ENCODE measurements at regions not wholly inside any gene's neighbourhood (a gene's known extent, or its start where the extent isn't known, plus 50 kb on each side); places are given as distances from the start of the nearest gene placed in this dataset.

- no peaks in the 10 kb centered on the region for H3K79me2 ChIP-seq (replicated peaks; ENCODE audit: insufficient read depth)
- ATAC-seq (no peak), DNase-seq (ENCODE audit: low spot score) (no peak)
- Mint-ChIP-seq H3K27me3 (ENCODE audit: insufficient read depth, low read depth, poor library complexity) (peaks cover 2% of the 10 kb centered on the region), H3K9me3 (no peaks in the 10 kb centered on the region), H3K27ac (no peak overlapping the region), H3K4me1 (peaks cover 9% of the 10 kb centered on the region; the same call in 2 of the 3 replicates), H3K4me3 (no peak overlapping the region), H3K36me3 (ENCODE audit: low read depth) (no peaks in the 10 kb centered on the region)
- 0 out of 2 replicates have a peak, but pooled peaks cover 5% of the 10 kb centered on the region for H3K4me1 ChIP-seq (ENCODE audit: insufficient read depth)
- no peak overlapping the region for H3K27ac ChIP-seq (ENCODE audit: low read depth)
- H3K4me2 ChIP-seq = no peak overlapping the region
- no peaks in the 10 kb centered on the region for H3K36me3 ChIP-seq (ENCODE audit: insufficient read depth)
- no peak for TF ChIP-seq ETS1 (IDR thresholded peaks at IDR 0.05)
- no peak for TF ChIP-seq STAT1 (IDR thresholded peaks at IDR 0.05; ENCODE audit: unreplicated experiment)
- TF ChIP-seq, protein P1, sequence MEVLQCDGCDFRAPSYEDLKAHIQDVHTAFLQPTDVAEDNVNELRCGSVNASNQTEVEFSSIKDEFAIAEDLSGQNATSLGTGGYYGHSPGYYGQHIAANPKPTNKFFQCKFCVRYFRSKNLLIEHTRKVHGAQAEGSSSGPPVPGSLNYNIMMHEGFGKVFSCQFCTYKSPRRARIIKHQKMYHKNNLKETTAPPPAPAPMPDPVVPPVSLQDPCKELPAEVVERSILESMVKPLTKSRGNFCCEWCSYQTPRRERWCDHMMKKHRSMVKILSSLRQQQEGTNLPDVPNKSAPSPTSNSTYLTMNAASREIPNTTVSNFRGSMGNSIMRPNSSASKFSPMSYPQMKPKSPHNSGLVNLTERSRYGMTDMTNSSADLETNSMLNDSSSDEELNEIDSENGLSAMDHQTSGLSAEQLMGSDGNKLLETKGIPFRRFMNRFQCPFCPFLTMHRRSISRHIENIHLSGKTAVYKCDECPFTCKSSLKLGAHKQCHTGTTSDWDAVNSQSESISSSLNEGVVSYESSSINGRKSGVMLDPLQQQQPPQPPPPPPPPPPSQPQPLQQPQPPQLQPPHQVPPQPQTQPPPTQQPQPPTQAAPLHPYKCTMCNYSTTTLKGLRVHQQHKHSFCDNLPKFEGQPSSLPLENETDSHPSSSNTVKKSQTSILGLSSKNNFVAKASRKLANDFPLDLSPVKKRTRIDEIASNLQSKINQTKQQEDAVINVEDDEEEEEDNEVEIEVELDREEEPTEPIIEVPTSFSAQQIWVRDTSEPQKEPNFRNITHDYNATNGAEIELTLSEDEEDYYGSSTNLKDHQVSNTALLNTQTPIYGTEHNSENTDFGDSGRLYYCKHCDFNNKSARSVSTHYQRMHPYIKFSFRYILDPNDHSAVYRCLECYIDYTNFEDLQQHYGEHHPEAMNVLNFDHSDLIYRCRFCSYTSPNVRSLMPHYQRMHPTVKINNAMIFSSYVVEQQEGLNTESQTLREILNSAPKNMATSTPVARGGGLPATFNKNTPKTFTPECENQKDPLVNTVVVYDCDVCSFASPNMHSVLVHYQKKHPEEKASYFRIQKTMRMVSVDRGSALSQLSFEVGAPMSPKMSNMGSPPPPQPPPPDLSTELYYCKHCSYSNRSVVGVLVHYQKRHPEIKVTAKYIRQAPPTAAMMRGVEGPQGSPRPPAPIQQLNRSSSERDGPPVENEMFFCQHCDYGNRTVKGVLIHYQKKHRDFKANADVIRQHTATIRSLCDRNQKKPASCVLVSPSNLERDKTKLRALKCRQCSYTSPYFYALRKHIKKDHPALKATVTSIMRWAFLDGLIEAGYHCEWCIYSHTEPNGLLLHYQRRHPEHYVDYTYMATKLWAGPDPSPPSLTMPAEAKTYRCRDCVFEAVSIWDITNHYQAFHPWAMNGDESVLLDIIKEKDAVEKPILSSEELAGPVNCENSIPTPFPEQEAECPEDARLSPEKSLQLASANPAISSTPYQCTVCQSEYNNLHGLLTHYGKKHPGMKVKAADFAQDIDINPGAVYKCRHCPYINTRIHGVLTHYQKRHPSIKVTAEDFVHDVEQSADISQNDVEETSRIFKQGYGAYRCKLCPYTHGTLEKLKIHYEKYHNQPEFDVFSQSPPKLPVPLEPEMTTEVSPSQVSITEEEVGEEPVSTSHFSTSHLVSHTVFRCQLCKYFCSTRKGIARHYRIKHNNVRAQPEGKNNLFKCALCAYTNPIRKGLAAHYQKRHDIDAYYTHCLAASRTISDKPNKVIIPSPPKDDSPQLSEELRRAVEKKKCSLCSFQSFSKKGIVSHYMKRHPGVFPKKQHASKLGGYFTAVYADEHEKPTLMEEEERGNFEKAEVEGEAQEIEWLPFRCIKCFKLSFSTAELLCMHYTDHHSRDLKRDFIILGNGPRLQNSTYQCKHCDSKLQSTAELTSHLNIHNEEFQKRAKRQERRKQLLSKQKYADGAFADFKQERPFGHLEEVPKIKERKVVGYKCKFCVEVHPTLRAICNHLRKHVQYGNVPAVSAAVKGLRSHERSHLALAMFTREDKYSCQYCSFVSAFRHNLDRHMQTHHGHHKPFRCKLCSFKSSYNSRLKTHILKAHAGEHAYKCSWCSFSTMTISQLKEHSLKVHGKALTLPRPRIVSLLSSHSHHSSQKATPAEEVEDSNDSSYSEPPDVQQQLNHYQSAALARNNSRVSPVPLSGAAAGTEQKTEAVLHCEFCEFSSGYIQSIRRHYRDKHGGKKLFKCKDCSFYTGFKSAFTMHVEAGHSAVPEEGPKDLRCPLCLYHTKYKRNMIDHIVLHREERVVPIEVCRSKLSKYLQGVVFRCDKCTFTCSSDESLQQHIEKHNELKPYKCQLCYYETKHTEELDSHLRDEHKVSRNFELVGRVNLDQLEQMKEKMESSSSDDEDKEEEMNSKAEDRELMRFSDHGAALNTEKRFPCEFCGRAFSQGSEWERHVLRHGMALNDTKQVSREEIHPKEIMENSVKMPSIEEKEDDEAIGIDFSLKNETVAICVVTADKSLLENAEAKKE (CRISPR knock-in tag; IDR thresholded peaks at IDR 0.05) = no peak
- TF ChIP-seq ZNF331 (CRISPR knock-in tag; IDR thresholded peaks at IDR 0.05; ENCODE audit: low read depth) = no peak
- TF ChIP-seq NANOG (IDR thresholded peaks at IDR 0.05; ENCODE audit: borderline replicate concordance) = no peak
- TF ChIP-seq EZH2phosphoT487 (IDR thresholded peaks at IDR 0.05; ENCODE audit: unreplicated experiment) = no peak
- TF ChIP-seq REST (IDR thresholded peaks at IDR 0.05; ENCODE audit: unreplicated experiment) = no peak
- TF ChIP-seq POLR2AphosphoS5 (IDR thresholded peaks at IDR 0.05; ENCODE audit: low read depth) = no peak
- TF ChIP-seq EZH2 (IDR thresholded peaks at IDR 0.05; ENCODE audit: low read depth, unreplicated experiment) = no peak
- TF ChIP-seq, protein P2, sequence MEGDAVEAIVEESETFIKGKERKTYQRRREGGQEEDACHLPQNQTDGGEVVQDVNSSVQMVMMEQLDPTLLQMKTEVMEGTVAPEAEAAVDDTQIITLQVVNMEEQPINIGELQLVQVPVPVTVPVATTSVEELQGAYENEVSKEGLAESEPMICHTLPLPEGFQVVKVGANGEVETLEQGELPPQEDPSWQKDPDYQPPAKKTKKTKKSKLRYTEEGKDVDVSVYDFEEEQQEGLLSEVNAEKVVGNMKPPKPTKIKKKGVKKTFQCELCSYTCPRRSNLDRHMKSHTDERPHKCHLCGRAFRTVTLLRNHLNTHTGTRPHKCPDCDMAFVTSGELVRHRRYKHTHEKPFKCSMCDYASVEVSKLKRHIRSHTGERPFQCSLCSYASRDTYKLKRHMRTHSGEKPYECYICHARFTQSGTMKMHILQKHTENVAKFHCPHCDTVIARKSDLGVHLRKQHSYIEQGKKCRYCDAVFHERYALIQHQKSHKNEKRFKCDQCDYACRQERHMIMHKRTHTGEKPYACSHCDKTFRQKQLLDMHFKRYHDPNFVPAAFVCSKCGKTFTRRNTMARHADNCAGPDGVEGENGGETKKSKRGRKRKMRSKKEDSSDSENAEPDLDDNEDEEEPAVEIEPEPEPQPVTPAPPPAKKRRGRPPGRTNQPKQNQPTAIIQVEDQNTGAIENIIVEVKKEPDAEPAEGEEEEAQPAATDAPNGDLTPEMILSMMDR (conservative IDR thresholded peaks at IDR 0.05; ENCODE audit: low read depth in 2 of 2) = no peak
- no peak for TF ChIP-seq CREB1 (CRISPR knock-in tag; IDR thresholded peaks at IDR 0.05; ENCODE audit: low read depth)
- H3K9me2 ChIP-seq (ENCODE audit: insufficient read depth) = peaks cover 14% of the 10 kb centered on the region; the same call in 1 of the 2 replicates
- no peak overlapping the region for H3K4me3 ChIP-seq
- H3F3A ChIP-seq (replicated peaks; ENCODE audit: low read depth) = no peaks in the 10 kb centered on the region
- no peaks in the 10 kb centered on the region for H4K20me1 ChIP-seq (replicated peaks; ENCODE audit: insufficient read depth)
- H3K27me3 ChIP-seq (ENCODE audit: insufficient read depth) = no peaks in the 10 kb centered on the region
- H2AFZ ChIP-seq = no peak overlapping the region
Observed at GRCh38 chr6:14333556-14334305, 216.2 kb downstream of the CD83 start.
